H1 (cell line): ENCODE measurements at regions not wholly inside any gene's neighbourhood (a gene's known extent, or its start where the extent isn't known, plus 50 kb on each side); places are given as distances from the start of the nearest gene placed in this dataset.

ENCODE experiments used
- BACH1 ChIP-seq: IDR thresholded peaks from 2 replicates; pipeline ENCODE4 v1.6.1; 2012; ENCODE audit warnings: low read length, improper control_type of control experiment
- BRCA1 ChIP-seq: IDR thresholded peaks from 2 replicates; pipeline ENCODE4 v1.6.1; 2012; ENCODE audit warnings: low read depth, low read length, improper control_type of control experiment
- CHD2 ChIP-seq: IDR thresholded peaks from 2 replicates; pipeline ENCODE4 v1.6.1; 2012; ENCODE audit warnings: low read length, improper control_type of control experiment
- EZH2 ChIP-seq: fragments of 200-600 bp; sonication (generic); IDR thresholded peaks from 2 replicates; pipeline ENCODE4 v1.7.1; 2012; ENCODE audit warnings: low read depth, mild to moderate bottlenecking, moderate library complexity, low read length, inconsistent platforms; ENCODE audit not compliant: severe bottlenecking
- HDAC2 ChIP-seq, 2 experiments: fragments of 300-600 bp in 1 of 2; sonication (generic) in 1 of 2; IDR thresholded peaks; 2 replicates each; pipeline ENCODE4 v1.6.1; 2011 to 2012; ENCODE audit warnings: low read depth in 2 of 2, low read length in 2 of 2, mild to moderate bottlenecking in 2 of 2, moderate library complexity in 2 of 2, borderline replicate concordance in 1 of 2, inconsistent platforms in 1 of 2
- RAD21 ChIP-seq, 2 experiments: IDR thresholded peaks in 1 of 2; conservative IDR thresholded peaks in 1 of 2; 2 replicates each; pipeline ENCODE4 v1.6.1; 2011; ENCODE audit warnings: low read depth in 2 of 2, low read length in 2 of 2, improper control_type of control experiment in 1 of 2, inconsistent platforms in 1 of 2, mild to moderate bottlenecking in 1 of 2, moderate library complexity in 1 of 2
- SP1 ChIP-seq: IDR thresholded peaks from 2 replicates; pipeline ENCODE4 v1.6.1; 2011; ENCODE audit warnings: low read depth, low read length
- TAF7 ChIP-seq: optimal IDR thresholded peaks from 2 replicates; pipeline ENCODE3; 2011; ENCODE audit warnings: low read depth, mild to moderate bottlenecking, inconsistent platforms, low read length, moderate library complexity, borderline replicate concordance
- YY1 ChIP-seq: IDR thresholded peaks from 2 replicates; pipeline ENCODE4 v1.6.1; 2011; ENCODE audit warnings: low read depth, mild to moderate bottlenecking, low read length
- ZNF274 ChIP-seq: IDR thresholded peaks from 2 replicates; pipeline ENCODE4 v1.7.0; 2012; ENCODE audit warnings: low read length, borderline replicate concordance; ENCODE audit errors: extremely low read depth
- TF ChIP-seq, protein P1 (sequence below), 3 experiments: IDR thresholded peaks; 1 replicate in 2 of 3; 2 replicates in 1 of 3; pipeline versions ENCODE4 v1.5.1 to v1.6.1; 2011; ENCODE audit warnings: low read length in 3 of 3, mild to moderate bottlenecking in 3 of 3, inconsistent platforms in 2 of 3, low read depth in 1 of 3, moderate library complexity in 1 of 3; ENCODE audit not compliant: insufficient read depth in 1 of 3; ENCODE audit errors: control extremely low read depth in 1 of 3
- TF ChIP-seq, protein P2 (sequence below): IDR thresholded peaks from 2 replicates; pipeline ENCODE4 v1.6.1; 2012; ENCODE audit warnings: inconsistent platforms
- TF ChIP-seq, protein P3 (sequence below): IDR thresholded peaks from 2 replicates; pipeline ENCODE4 v1.6.1; 2012; ENCODE audit warnings: low read length, inconsistent platforms

DNA sequence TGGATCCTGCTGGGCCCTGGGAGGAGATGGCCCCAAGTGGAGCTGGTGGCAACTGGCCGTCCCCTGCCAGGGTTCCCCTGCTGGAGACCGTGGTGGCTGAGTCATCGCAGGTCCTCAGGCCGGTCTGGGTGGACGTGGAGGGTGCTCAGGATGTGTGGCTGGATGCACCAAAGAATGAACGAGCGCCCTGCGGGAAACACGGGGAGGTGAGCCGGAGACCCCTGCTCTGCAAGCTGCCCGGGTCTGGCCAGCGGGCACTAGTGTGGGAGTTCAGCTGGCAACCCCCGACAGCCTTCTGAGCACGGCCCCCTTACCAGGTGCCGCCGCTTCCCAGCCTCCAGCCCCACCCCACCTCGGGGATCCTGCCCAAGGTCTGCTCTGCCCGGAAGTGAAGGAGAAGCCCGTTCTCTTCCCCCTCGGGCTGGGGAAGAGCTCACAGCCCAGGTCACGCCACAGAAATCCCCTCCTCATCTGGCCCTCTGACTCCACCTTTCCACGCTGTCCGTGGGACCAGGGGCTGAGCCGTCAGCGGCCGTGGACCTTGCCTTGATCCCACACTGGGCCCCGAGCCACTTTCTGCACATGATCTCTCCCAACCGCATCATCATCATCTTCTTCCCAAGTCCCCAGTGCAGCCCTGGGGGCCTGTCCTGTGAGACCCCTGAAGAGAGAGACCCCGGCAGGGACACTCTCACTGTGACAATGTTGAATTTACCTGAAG lies 165.5 kb downstream of the KIF26A start:
- TF ChIP-seq, protein P1, sequence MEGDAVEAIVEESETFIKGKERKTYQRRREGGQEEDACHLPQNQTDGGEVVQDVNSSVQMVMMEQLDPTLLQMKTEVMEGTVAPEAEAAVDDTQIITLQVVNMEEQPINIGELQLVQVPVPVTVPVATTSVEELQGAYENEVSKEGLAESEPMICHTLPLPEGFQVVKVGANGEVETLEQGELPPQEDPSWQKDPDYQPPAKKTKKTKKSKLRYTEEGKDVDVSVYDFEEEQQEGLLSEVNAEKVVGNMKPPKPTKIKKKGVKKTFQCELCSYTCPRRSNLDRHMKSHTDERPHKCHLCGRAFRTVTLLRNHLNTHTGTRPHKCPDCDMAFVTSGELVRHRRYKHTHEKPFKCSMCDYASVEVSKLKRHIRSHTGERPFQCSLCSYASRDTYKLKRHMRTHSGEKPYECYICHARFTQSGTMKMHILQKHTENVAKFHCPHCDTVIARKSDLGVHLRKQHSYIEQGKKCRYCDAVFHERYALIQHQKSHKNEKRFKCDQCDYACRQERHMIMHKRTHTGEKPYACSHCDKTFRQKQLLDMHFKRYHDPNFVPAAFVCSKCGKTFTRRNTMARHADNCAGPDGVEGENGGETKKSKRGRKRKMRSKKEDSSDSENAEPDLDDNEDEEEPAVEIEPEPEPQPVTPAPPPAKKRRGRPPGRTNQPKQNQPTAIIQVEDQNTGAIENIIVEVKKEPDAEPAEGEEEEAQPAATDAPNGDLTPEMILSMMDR (IDR thresholded peaks at IDR 0.05; ENCODE audit: control extremely low read depth in 1 of 3, insufficient read depth in 1 of 3, low read depth in 1 of 3, low read length in 3 of 3), result no peak
- no peak for TF ChIP-seq BRCA1
- no peak for TF ChIP-seq TAF7
- TF ChIP-seq, protein P2, sequence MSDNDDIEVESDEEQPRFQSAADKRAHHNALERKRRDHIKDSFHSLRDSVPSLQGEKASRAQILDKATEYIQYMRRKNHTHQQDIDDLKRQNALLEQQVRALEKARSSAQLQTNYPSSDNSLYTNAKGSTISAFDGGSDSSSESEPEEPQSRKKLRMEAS, result no peak
- no peak for TF ChIP-seq BACH1
- no peak for TF ChIP-seq YY1
- no peak for TF ChIP-seq ZNF274
- TF ChIP-seq, protein P3, sequence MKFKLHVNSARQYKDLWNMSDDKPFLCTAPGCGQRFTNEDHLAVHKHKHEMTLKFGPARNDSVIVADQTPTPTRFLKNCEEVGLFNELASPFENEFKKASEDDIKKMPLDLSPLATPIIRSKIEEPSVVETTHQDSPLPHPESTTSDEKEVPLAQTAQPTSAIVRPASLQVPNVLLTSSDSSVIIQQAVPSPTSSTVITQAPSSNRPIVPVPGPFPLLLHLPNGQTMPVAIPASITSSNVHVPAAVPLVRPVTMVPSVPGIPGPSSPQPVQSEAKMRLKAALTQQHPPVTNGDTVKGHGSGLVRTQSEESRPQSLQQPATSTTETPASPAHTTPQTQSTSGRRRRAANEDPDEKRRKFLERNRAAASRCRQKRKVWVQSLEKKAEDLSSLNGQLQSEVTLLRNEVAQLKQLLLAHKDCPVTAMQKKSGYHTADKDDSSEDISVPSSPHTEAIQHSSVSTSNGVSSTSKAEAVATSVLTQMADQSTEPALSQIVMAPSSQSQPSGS, result no peak
- no peak for TF ChIP-seq CHD2
- TF ChIP-seq SP1, result no peak
- TF ChIP-seq EZH2, result no peak
- TF ChIP-seq RAD21 (IDR thresholded peaks at IDR 0.05 in 1 of 2, conservative IDR thresholded peaks at IDR 0.05 in 1 of 2; ENCODE audit: low read depth in 2 of 2, low read length in 2 of 2), result no peak
- TF ChIP-seq HDAC2 (IDR thresholded peaks at IDR 0.05; ENCODE audit: borderline replicate concordance in 1 of 2, low read depth in 2 of 2, low read length in 2 of 2), result no peak
